CD4-positive, alpha-beta memory T cell (primary cell): ENCODE measurements at regions not wholly inside any gene's neighbourhood (a gene's known extent, or its start where the extent isn't known, plus 50 kb on each side); places are given as distances from the start of the nearest gene placed in this dataset.

Experiments used
- CTCF ChIA-PET: fragments of 350-600 bp; sonication (Branson Sonifier 250); formaldehyde crosslinking; loops from one replicate; lab custom pipeline; 2021; ENCODE audit warnings: inconsistent platforms; ENCODE audit not compliant: partially characterized antibody; lab: Charles Lee
- POLR2A ChIA-PET: fragments of 350-600 bp; sonication (Branson Sonifier 250); formaldehyde crosslinking; loops from one replicate; lab custom pipeline; 2021; ENCODE audit not compliant: partially characterized antibody; lab: Charles Lee
- DNase-seq, 5 donors: peaks; one replicate each; pipeline versions ENCODE4 v3.0.0 to v3.0.0-alpha.2; 2020 to 2022; ENCODE audit warnings: mixed read lengths in 1 of 5
- H3K27ac ChIP-seq: one replicate; pipeline ENCODE4 v1.7.0; 2013; ENCODE audit warnings: low read depth, low read length
- H3K27me3 ChIP-seq: 2 replicates; pipeline ENCODE4 v1.7.0; 2013; ENCODE audit warnings: mild to moderate bottlenecking, low read length, moderate library complexity; ENCODE audit not compliant: insufficient read depth
- H3K36me3 ChIP-seq: 2 replicates; pipeline ENCODE4 v1.7.0; 2013; ENCODE audit warnings: mild to moderate bottlenecking, low read length, moderate library complexity; ENCODE audit not compliant: insufficient read depth
- H3K4me1 ChIP-seq: 2 replicates; pipeline ENCODE4 v1.7.0; 2013; ENCODE audit warnings: mild to moderate bottlenecking, low read length, moderate library complexity; ENCODE audit not compliant: insufficient read depth
- H3K4me3 ChIP-seq, 2 donors: one replicate each; pipeline ENCODE4 v1.7.0; 2013; ENCODE audit warnings: low read length in 2 of 2, mild to moderate bottlenecking in 1 of 2
- H3K9me3 ChIP-seq, 2 donors: one replicate each; pipeline ENCODE4 v1.7.0; 2013; ENCODE audit warnings: low read length in 2 of 2, control low read depth in 1 of 2; ENCODE audit not compliant: control insufficient read depth in 1 of 2
- H3K27ac Mint-ChIP-seq, 7 donors: one replicate each; pipeline ENCODE4 v1.8.0; 2020 to 2021; ENCODE audit warnings: mixed read lengths in 7 of 7, mild to moderate bottlenecking in 6 of 7, inconsistent platforms in 3 of 7, moderate library complexity in 3 of 7
- H3K27me3 Mint-ChIP-seq, 2 donors: one replicate each; pipeline ENCODE4 v1.8.0; 2020 to 2021; ENCODE audit warnings: mixed read lengths in 2 of 2
- H3K36me3 Mint-ChIP-seq, 2 donors: one replicate each; pipeline ENCODE4 v1.8.0; 2020 to 2021; ENCODE audit warnings: mixed read lengths in 2 of 2, inconsistent platforms in 1 of 2, mild to moderate bottlenecking in 1 of 2
- H3K4me1 Mint-ChIP-seq, 4 donors: one replicate each; pipeline ENCODE4 v1.8.0; 2020 to 2021; ENCODE audit warnings: mixed read lengths in 4 of 4, mild to moderate bottlenecking in 1 of 4
- H3K4me3 Mint-ChIP-seq, 8 donors: one replicate each; pipeline ENCODE4 v1.8.0; 2020 to 2021; ENCODE audit warnings: mixed read lengths in 8 of 8, mild to moderate bottlenecking in 7 of 8, moderate library complexity in 6 of 8, inconsistent platforms in 3 of 8
- H3K9me3 Mint-ChIP-seq, 8 donors: one replicate each; pipeline ENCODE4 v1.8.0; 2020 to 2021; ENCODE audit warnings: mixed read lengths in 8 of 8, mild to moderate bottlenecking in 5 of 8, inconsistent platforms in 3 of 8, moderate library complexity in 1 of 8
- intact Hi-C: fragments of 100-400 bp; cut with micrococcal nuclease; formaldehyde crosslinking; loops from one replicate; pipeline ENCODE4 v1.15.1; 2023

- ChIA-PET CTCF (no interaction called here), POLR2A (no interaction called here)
- H3K4me3 Mint-ChIP-seq: no peak overlapping the region
- no peak for DNase-seq
- Histone ChIP-seq H3K9me3 (no peaks in the 10 kb centered on the region), H3K27me3 (no peaks in the 10 kb centered on the region), H3K27ac (no peak overlapping the region), H3K4me1 (no peaks in the 10 kb centered on the region), H3K36me3 (no peaks in the 10 kb centered on the region), H3K4me3 (no peak overlapping the region)
- no peaks in the 10 kb centered on the region for H3K36me3 Mint-ChIP-seq
- intact Hi-C loops: no loop called here
- H3K4me1 Mint-ChIP-seq: peaks cover 0 to 2% (median 0%) of the 10 kb centered on the region in 4 donors
- H3K9me3 Mint-ChIP-seq: peaks cover 0 to 17% (median 6%) of the 10 kb centered on the region in 8 donors
- peaks cover 22 to 43% of the 10 kb centered on the region in 2 donors for H3K27me3 Mint-ChIP-seq
- no peak overlapping the region for H3K27ac Mint-ChIP-seq
These were observed 64.6 kb downstream of the TSPAN17 start for GRCh38 chr5:176711883-176712282.

GRCh38 chr5:176712546-176713304 lies 65.4 kb downstream of the TSPAN17 start:
- Mint-ChIP-seq H3K36me3 (no peaks in the 10 kb centered on the region), H3K27ac (no peak overlapping the region), H3K9me3 (peaks cover 0 to 17% (median 6%) of the 10 kb centered on the region in 8 donors), H3K27me3 (peaks cover 23 to 50% of the 10 kb centered on the region in 2 donors), H3K4me3 (no peak overlapping the region), H3K4me1 (peaks cover 0 to 2% (median 0%) of the 10 kb centered on the region in 4 donors)
- Histone ChIP-seq H3K36me3 (no peaks in the 10 kb centered on the region), H3K4me3 (no peak overlapping the region), H3K27me3 (no peaks in the 10 kb centered on the region), H3K9me3 (no peaks in the 10 kb centered on the region), H3K27ac (no peak overlapping the region), H3K4me1 (no peaks in the 10 kb centered on the region)
- no peak for DNase-seq
- POLR2A ChIA-PET: no interaction called here
- CTCF ChIA-PET: no interaction called here
- intact Hi-C loops: no loop called here

GRCh38 chr5:176713409-176713808 lies 66.1 kb downstream of the TSPAN17 start:
- H3K27me3 Mint-ChIP-seq: peaks cover 25 to 52% of the 10 kb centered on the region in 2 donors
- H3K9me3 Mint-ChIP-seq: peaks cover 0 to 17% (median 7%) of the 10 kb centered on the region in 8 donors
- intact Hi-C loops: no loop called here
- ChIA-PET CTCF (interaction anchor here (0.7 kb wide), 1 partner anchor 53 kb away, joined by 3 read pairs; no protein-coding TSS in a partner anchor), POLR2A (no interaction called here)
- H3K27me3 ChIP-seq: no peaks in the 10 kb centered on the region
- H3K4me3 ChIP-seq: no peak overlapping the region
- no peak overlapping the region for H3K27ac Mint-ChIP-seq
- no peak overlapping the region for H3K27ac ChIP-seq
- no peaks in the 10 kb centered on the region for H3K9me3 ChIP-seq
- H3K36me3 Mint-ChIP-seq: no peaks in the 10 kb centered on the region
- H3K36me3 ChIP-seq: no peaks in the 10 kb centered on the region
- no peak overlapping the region for H3K4me3 Mint-ChIP-seq
- H3K4me1 ChIP-seq: no peaks in the 10 kb centered on the region
- H3K4me1 Mint-ChIP-seq: peaks cover 0 to 2% (median 0%) of the 10 kb centered on the region in 4 donors
- DNase-seq: no peak

GRCh38 chr5:176714067-176714466 lies 66.8 kb downstream of the TSPAN17 start:
- Mint-ChIP-seq H3K36me3 (no peaks in the 10 kb centered on the region), H3K9me3 (peaks cover 0 to 17% (median 7%) of the 10 kb centered on the region in 8 donors), H3K4me3 (no peak overlapping the region), H3K27ac (no peak overlapping the region), H3K27me3 (peaks cover 29 to 52% of the 10 kb centered on the region in 2 donors), H3K4me1 (no peaks in the 10 kb centered on the region)
- Histone ChIP-seq H3K4me1 (no peaks in the 10 kb centered on the region), H3K36me3 (no peaks in the 10 kb centered on the region), H3K27me3 (no peaks in the 10 kb centered on the region), H3K4me3 (no peak overlapping the region), H3K27ac (no peak overlapping the region), H3K9me3 (no peaks in the 10 kb centered on the region)
- ChIA-PET POLR2A (no interaction called here), CTCF (interaction anchor here (0.7 kb wide), 1 partner anchor 54 kb away, joined by 3 read pairs; no protein-coding TSS in a partner anchor)
- intact Hi-C loops: no loop called here
- DNase-seq: no peak

- Mint-ChIP-seq H3K4me3 (no peak overlapping the region), H3K9me3 (peaks cover 0 to 17% (median 7%) of the 10 kb centered on the region in 8 donors), H3K4me1 (peaks cover 0 to 2% (median 0%) of the 10 kb centered on the region in 4 donors), H3K27me3 (peaks cover 31 to 48% of the 10 kb centered on the region in 2 donors), H3K27ac (no peak overlapping the region), H3K36me3 (no peaks in the 10 kb centered on the region)
- no peak overlapping the region for H3K4me3 ChIP-seq
- no peak for DNase-seq
- no peaks in the 10 kb centered on the region for H3K9me3 ChIP-seq
- peaks cover 4% of the 10 kb centered on the region for H3K27me3 ChIP-seq
- POLR2A ChIA-PET: no interaction called here
- intact Hi-C loops: no loop called here
- H3K4me1 ChIP-seq: no peaks in the 10 kb centered on the region
- no peak overlapping the region for H3K27ac ChIP-seq
- H3K36me3 ChIP-seq: no peaks in the 10 kb centered on the region
- CTCF ChIA-PET: no interaction called here
These were observed 69.0 kb downstream of the TSPAN17 start for GRCh38 chr5:176716320-176716719.

GRCh38 chr5:176719113-176719739 lies 71.9 kb downstream of the TSPAN17 start:
- Histone ChIP-seq H3K36me3 (no peaks in the 10 kb centered on the region), H3K4me3 (no peak overlapping the region), H3K27ac (no peak overlapping the region), H3K27me3 (peaks cover 4% of the 10 kb centered on the region), H3K9me3 (no peaks in the 10 kb centered on the region), H3K4me1 (peaks cover 16% of the 10 kb centered on the region)
- intact Hi-C loops: no loop called here
- Mint-ChIP-seq H3K27ac (no peak overlapping the region), H3K9me3 (peaks cover 0 to 13% (median 6%) of the 10 kb centered on the region in 8 donors), H3K36me3 (no peaks in the 10 kb centered on the region), H3K4me1 (peaks cover 7 to 22% (median 12%) of the 10 kb centered on the region in 4 donors), H3K4me3 (no peak overlapping the region), H3K27me3 (peaks cover 32 to 34% of the 10 kb centered on the region in 2 donors)
- ChIA-PET POLR2A (no interaction called here), CTCF (no interaction called here)
- DNase-seq: no peak

- Mint-ChIP-seq H3K4me3 (no peak overlapping the region), H3K9me3 (peaks cover 0 to 2% (median 0%) of the 10 kb centered on the region in 8 donors), H3K4me1 (peaks cover 13 to 34% (median 21%) of the 10 kb centered on the region in 4 donors), H3K27me3 (peaks cover 22 to 29% of the 10 kb centered on the region in 2 donors), H3K27ac (no peak overlapping the region), H3K36me3 (no peaks in the 10 kb centered on the region)
- H3K27ac ChIP-seq: no peak overlapping the region
- H3K4me1 ChIP-seq: peaks cover 22% of the 10 kb centered on the region
- intact Hi-C loops: no loop called here
- H3K27me3 ChIP-seq: peaks cover 4% of the 10 kb centered on the region
- no peak for DNase-seq
- no peaks in the 10 kb centered on the region for H3K9me3 ChIP-seq
- ChIA-PET CTCF (no interaction called here), POLR2A (no interaction called here)
- no peak overlapping the region for H3K4me3 ChIP-seq
- no peaks in the 10 kb centered on the region for H3K36me3 ChIP-seq
These were observed 74.2 kb downstream of the TSPAN17 start for GRCh38 chr5:176721509-176721908.
